Nephron progenitor cell (in vitro differentiated cells): ENCODE measurements at regions not wholly inside any gene's neighbourhood (a gene's known extent, or its start where the extent isn't known, plus 50 kb on each side); places are given as distances from the start of the nearest gene placed in this dataset.

Experiments used
- DNase-seq: peaks from one replicate; pipeline ENCODE4 v3.0.0; 2021
- H3K27ac Mint-ChIP-seq: 2 replicates; pipeline ENCODE4 v1.8.0; 2021; ENCODE audit warnings: mild to moderate bottlenecking, moderate library complexity, mixed read lengths
- H3K27me3 Mint-ChIP-seq: 2 replicates; pipeline ENCODE4 v1.8.0; 2021; ENCODE audit warnings: mild to moderate bottlenecking, low read depth, mixed read lengths; ENCODE audit not compliant: poor library complexity
- H3K36me3 Mint-ChIP-seq: 2 replicates; pipeline ENCODE4 v1.8.0; 2021; ENCODE audit warnings: low read depth, mixed read lengths
- H3K4me1 Mint-ChIP-seq: 2 replicates; pipeline ENCODE4 v1.8.0; 2021; ENCODE audit warnings: mixed read lengths
- H3K4me3 Mint-ChIP-seq: 2 replicates; pipeline ENCODE4 v1.8.0; 2021; ENCODE audit warnings: mild to moderate bottlenecking, moderate library complexity, mixed read lengths
- H3K9me3 Mint-ChIP-seq: 2 replicates; pipeline ENCODE4 v1.8.0; 2021; ENCODE audit warnings: mild to moderate bottlenecking, moderate library complexity, mixed read lengths
- CTCF ChIP-seq: fragments of 200-600 bp; sonication (generic); IDR thresholded peaks from 2 replicates; pipeline ENCODE4 v1.5.0; 2021; ENCODE audit warnings: antibody characterized with exemption

- H3K9me3 Mint-ChIP-seq: no peaks in the 10 kb centered on the region
- no peak for TF ChIP-seq CTCF
- H3K36me3 Mint-ChIP-seq: no peaks in the 10 kb centered on the region
- H3K4me3 Mint-ChIP-seq: no peak overlapping the region
- DNase-seq: no peak
- H3K4me1 Mint-ChIP-seq: no peaks in the 10 kb centered on the region
- H3K27ac Mint-ChIP-seq: no peak overlapping the region
- H3K27me3 Mint-ChIP-seq: no peaks in the 10 kb centered on the region
Observed at GRCh38 chr4:60948008-60948407, 252.1 kb upstream of the ADGRL3 start.

- H3K4me1 Mint-ChIP-seq: no peaks in the 10 kb centered on the region
- DNase-seq: no peak
- no peaks in the 10 kb centered on the region for H3K9me3 Mint-ChIP-seq
- H3K4me3 Mint-ChIP-seq: no peak overlapping the region
- H3K36me3 Mint-ChIP-seq: no peaks in the 10 kb centered on the region
- no peak overlapping the region for H3K27ac Mint-ChIP-seq
- peaks cover 2% of the 10 kb centered on the region for H3K27me3 Mint-ChIP-seq
- TF ChIP-seq CTCF: no peak
Observed at GRCh38 chr4:60952921-60953320, 247.2 kb upstream of the ADGRL3 start.

GRCh38 chr4:60953826-60954225, 246.3 kb upstream of the ADGRL3 start:
- no peaks in the 10 kb centered on the region for H3K36me3 Mint-ChIP-seq
- no peaks in the 10 kb centered on the region for H3K4me1 Mint-ChIP-seq
- peaks cover 3% of the 10 kb centered on the region for H3K27me3 Mint-ChIP-seq
- TF ChIP-seq CTCF: no peak
- DNase-seq: no peak
- H3K4me3 Mint-ChIP-seq: no peak overlapping the region
- H3K27ac Mint-ChIP-seq: no peak overlapping the region
- H3K9me3 Mint-ChIP-seq: no peaks in the 10 kb centered on the region

GRCh38 chr4:60962286-60962685, 237.8 kb upstream of the ADGRL3 start:
- TF ChIP-seq CTCF: no peak
- Mint-ChIP-seq H3K27me3 (peaks cover 3% of the 10 kb centered on the region), H3K4me3 (no peak overlapping the region), H3K4me1 (no peaks in the 10 kb centered on the region), H3K36me3 (no peaks in the 10 kb centered on the region), H3K9me3 (no peaks in the 10 kb centered on the region), H3K27ac (no peak overlapping the region)
- no peak for DNase-seq

- Mint-ChIP-seq H3K4me1 (no peaks in the 10 kb centered on the region), H3K27ac (no peak overlapping the region), H3K27me3 (peaks cover 2% of the 10 kb centered on the region), H3K36me3 (no peaks in the 10 kb centered on the region), H3K4me3 (no peak overlapping the region), H3K9me3 (peaks cover 6% of the 10 kb centered on the region)
- DNase-seq: no peak
- TF ChIP-seq CTCF: no peak
Observed at GRCh38 chr4:60981534-60981933, 218.6 kb upstream of the ADGRL3 start.

- Mint-ChIP-seq H3K9me3 (peaks cover 6% of the 10 kb centered on the region), H3K4me1 (no peaks in the 10 kb centered on the region), H3K4me3 (no peak overlapping the region), H3K27ac (no peak overlapping the region), H3K27me3 (no peaks in the 10 kb centered on the region), H3K36me3 (no peaks in the 10 kb centered on the region)
- DNase-seq: no peak
- no peak for TF ChIP-seq CTCF
Observed at GRCh38 chr4:60989141-60989540, 211.0 kb upstream of the ADGRL3 start.
